Muscle layer of colon (tissue), 2 donors: ENCODE measurements at regions not wholly inside any gene's neighbourhood (a gene's known extent, or its start where the extent isn't known, plus 50 kb on each side); places are given as distances from the start of the nearest gene placed in this dataset.
"Not testable (repeated sequence)": the region's sequence is repeated elsewhere in the genome, so short reads cannot be mapped to it uniquely, and the experiment has no call there.

Experiments
- H3K27ac ChIP-seq: one replicate; pipeline ENCODE4 v1.7.0; 2013; ENCODE audit warnings: low read depth, mild to moderate bottlenecking, low read length, moderate library complexity
- H3K27me3 ChIP-seq, 2 donors: one replicate each; pipeline ENCODE4 v1.7.0; 2013; ENCODE audit warnings: low read length in 2 of 2, mild to moderate bottlenecking in 2 of 2; ENCODE audit not compliant: insufficient read depth in 2 of 2, control insufficient read depth in 1 of 2
- H3K36me3 ChIP-seq: one replicate; pipeline ENCODE4 v1.7.0; 2013; ENCODE audit warnings: mild to moderate bottlenecking, low read length; ENCODE audit not compliant: insufficient read depth
- H3K4me1 ChIP-seq: one replicate; pipeline ENCODE4 v1.7.0; 2013; ENCODE audit warnings: mild to moderate bottlenecking, low read length; ENCODE audit not compliant: insufficient read depth
- H3K4me3 ChIP-seq, 2 donors: one replicate each; pipeline ENCODE4 v1.7.0; 2013; ENCODE audit warnings: low read length in 2 of 2, low read depth in 1 of 2, mild to moderate bottlenecking in 1 of 2, moderate library complexity in 1 of 2
- H3K9ac ChIP-seq: one replicate; pipeline ENCODE4 v1.7.0; 2013; ENCODE audit warnings: low read length
- H3K9me3 ChIP-seq: one replicate; pipeline ENCODE4 v1.7.0; 2013; ENCODE audit warnings: mild to moderate bottlenecking, low read length
- donor health status: abdominal sarcoma.
- donor health status: Adenocarcinoma of cecum.

DNA sequence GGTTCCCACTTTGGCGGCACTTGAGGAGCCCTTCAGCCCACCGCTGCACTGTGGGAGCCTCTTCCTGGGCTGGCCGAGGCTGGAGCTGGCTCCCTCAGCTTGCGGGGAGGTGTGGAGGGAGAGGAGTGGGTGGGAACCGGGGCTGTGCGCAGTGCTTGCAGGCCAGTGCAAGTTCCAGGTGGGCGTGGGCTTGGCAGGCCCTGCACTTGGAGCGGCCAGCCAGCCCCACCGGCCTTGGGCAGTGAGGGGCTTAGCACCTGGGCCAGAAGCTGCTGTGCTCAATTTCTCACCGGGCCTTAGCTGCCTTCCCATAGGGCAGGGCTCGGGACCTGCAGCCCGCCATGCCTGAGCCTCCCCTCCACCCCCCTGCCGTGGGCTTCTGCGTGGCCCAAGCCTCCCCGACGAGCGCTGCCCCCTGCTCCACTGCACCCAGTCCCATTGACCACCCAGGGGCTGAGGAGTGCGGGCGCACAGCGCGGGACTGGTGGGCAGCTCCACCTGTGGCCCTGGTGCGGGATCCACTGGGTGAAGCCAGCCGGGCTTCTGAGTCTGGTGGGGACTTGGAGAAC, 474.3 kb downstream of the MID1IP1 start:
- no peaks in the 10 kb centered on the region for H3K36me3 ChIP-seq
- H3K9me3 ChIP-seq: no peaks in the 10 kb centered on the region
- H3K4me3 ChIP-seq: no peak overlapping the region
- H3K27ac ChIP-seq: no peak overlapping the region
- no peak overlapping the region for H3K9ac ChIP-seq
- H3K4me1 ChIP-seq: no peaks in the 10 kb centered on the region
- no peaks in the 10 kb centered on the region for H3K27me3 ChIP-seq

DNA sequence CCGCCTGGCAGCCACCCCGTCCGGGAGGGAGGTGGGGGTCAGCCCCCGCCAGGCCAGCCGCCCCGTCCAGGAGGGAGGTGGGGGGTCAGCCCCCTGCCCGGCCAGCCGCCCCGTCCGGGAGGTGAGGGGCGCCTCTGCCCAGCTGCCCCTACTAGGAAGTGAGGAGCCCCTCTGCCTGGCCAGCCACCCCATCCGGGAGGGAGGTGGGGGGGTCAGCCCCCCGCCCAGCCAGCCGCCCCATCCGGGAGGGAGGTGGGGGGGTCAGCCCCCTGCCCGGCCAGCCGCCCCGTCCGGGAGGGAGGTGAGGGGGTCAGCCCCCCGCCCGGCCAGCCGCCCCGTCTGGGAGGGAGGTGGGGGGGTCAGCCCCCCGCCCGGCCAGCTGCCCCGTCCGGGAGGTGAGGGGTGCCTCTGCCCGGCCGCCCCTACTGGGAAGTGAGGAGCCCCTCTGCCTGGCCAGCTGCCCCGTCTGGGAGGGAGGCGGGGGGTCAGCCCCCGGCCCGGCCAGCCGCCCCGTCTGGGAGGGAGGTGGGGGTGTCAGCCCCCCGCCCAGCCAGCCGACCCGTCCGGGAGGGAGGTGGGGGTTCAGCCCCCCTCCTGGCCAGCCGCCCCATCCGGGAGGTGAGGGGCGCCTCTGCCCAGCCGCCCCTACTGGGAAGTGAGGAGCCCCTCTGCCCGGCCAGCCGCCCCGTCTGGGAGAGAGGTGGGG, 476.6 kb downstream of the MID1IP1 start:
- not testable (repeated sequence) for H3K9me3 ChIP-seq, H3K4me3 ChIP-seq, H3K27me3 ChIP-seq, H3K36me3 ChIP-seq, H3K4me1 ChIP-seq, H3K9ac ChIP-seq, H3K27ac ChIP-seq

DNA sequence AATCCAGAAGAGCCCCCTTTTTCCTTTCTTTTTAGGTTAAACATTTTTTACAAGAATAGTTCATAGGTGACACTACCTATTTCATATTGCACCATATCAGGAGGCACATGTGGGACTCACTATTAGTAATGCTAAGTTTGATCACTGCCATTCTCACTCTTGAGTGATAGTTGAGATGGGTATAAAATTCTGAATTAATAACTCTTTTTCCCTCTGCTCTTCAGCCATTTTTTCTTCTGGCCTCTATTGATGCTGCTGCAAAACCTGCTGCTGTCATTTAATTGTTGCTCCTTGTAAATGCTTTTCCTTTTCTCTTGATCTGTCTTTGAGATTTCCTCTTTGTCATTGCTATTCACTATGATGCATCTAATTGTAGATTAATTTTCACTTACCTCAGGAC, 482.0 kb downstream of the MID1IP1 start:
- Histone ChIP-seq H3K36me3 (no peaks in the 10 kb centered on the region), H3K9me3 (peaks cover 6% of the 10 kb centered on the region), H3K4me3 (no peak overlapping the region), H3K27me3 (no peaks in the 10 kb centered on the region), H3K9ac (no peak overlapping the region), H3K27ac (no peak overlapping the region), H3K4me1 (no peaks in the 10 kb centered on the region)

DNA sequence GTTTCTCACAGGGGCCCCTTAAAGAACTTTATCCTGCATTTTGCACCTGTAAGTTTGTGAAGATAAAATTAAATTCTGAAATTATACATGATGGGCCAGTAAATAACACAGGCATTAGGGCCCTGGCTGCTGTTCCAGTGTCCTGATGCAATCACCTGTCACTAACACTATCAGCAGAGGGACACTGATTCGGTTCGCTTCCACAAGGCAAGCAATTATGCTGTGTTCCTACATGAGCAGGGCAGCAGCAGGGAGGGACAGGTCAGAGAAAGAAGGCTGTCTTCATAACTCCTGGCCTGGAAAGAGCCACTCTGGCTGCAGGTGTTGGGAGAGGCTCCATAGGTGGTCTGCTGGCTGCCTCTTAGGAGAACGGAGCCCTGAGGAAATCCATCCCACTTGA, 487.3 kb downstream of the MID1IP1 start:
- H3K36me3 ChIP-seq: no peaks in the 10 kb centered on the region
- H3K9ac ChIP-seq: no peak overlapping the region
- no peaks in the 10 kb centered on the region for H3K27me3 ChIP-seq
- no peak overlapping the region for H3K4me3 ChIP-seq
- peaks cover 6% of the 10 kb centered on the region for H3K9me3 ChIP-seq
- no peaks in the 10 kb centered on the region for H3K4me1 ChIP-seq
- no peak overlapping the region for H3K27ac ChIP-seq

DNA sequence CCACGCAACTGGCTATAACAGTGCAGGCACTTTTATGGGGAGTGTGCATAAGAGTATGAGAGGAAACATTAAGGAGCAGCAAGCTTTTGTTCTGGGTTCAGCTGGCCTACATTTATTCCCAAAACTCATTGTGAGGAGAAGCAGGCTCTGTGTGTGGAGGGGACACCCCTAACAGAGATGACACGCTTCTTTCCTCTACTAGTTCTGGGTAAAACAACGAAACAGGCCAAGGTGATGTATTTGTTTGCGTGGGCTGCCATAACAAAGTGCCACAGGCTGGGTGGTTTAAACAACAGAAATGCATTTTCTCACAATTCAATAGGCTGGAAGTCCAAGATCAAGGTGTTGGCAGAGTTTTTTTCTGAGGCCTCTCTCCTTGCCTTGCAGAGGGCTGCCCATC, 488.6 kb downstream of the MID1IP1 start:
- no peak overlapping the region for H3K27ac ChIP-seq
- H3K9me3 ChIP-seq: no peaks in the 10 kb centered on the region
- H3K27me3 ChIP-seq: no peaks in the 10 kb centered on the region
- H3K36me3 ChIP-seq: no peaks in the 10 kb centered on the region
- H3K4me1 ChIP-seq: no peaks in the 10 kb centered on the region
- H3K4me3 ChIP-seq: no peak overlapping the region
- H3K9ac ChIP-seq: no peak overlapping the region

DNA sequence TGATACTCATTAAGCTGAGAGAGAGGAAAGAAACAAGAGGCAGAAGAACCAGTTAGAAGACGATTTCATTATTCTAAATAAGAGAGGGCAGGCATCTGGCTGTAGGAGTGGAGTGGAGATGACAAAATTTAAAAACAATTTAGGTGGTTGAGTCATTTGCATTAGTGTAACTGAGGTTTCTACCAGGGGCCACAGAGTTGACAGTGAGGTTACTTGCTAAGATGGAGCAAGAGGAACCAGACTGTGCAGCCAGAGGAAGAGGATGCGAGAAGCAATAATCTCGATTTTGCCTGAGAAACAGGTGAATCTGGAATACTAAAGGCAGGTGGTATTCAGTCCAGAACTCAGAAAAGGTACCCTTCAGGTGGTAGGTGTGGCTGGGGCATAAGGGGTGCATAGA, 491.9 kb downstream of the MID1IP1 start:
- Histone ChIP-seq H3K36me3 (no peaks in the 10 kb centered on the region), H3K4me1 (no peaks in the 10 kb centered on the region), H3K27ac (no peak overlapping the region), H3K9me3 (no peaks in the 10 kb centered on the region), H3K4me3 (no peak overlapping the region), H3K27me3 (peaks cover 0 to 4% of the 10 kb centered on the region in 2 donors), H3K9ac (no peak overlapping the region)

DNA sequence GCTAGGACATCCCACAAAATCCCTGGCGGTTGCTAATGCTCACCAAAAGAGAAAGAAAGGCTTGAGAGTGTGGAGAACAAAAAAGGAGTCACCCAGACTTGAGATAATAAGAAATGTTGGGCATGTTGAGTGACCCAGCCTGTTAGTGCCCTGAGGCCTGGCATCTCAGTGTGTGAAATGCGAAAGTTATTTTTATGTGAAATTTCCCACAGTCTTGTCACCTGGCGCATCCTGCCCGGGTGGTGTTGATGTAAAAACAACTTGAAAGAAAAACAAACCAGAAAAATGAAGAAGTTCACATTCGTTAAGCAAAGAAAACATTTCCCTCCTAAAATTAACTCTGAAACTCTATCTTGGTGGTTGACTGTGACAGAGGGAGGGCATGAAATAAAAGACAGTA, 495.2 kb downstream of the MID1IP1 start:
- Histone ChIP-seq H3K27me3 (peaks cover 0 to 12% of the 10 kb centered on the region in 2 donors), H3K9ac (no peak overlapping the region), H3K27ac (no peak overlapping the region), H3K4me3 (no peak overlapping the region), H3K36me3 (no peaks in the 10 kb centered on the region), H3K4me1 (no peaks in the 10 kb centered on the region), H3K9me3 (no peaks in the 10 kb centered on the region)

DNA sequence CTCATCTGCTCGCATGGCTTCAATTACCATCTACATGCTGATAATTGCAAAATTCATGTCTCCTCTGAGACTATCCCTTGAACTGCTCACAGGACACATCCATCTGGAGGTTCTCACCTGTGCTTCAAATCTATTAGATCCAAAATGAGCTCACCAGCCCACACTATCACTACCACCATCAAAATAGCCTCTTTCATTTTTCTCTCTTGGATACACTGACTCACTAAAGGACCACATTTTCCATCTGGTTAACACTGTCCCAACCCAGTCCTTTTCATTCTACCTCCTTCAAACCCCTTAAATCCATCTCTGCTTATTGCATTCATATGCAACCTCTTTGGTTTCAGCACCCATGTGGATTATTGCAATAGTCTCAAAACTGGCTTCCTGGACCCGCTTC, 497.6 kb downstream of the MID1IP1 start:
- Histone ChIP-seq H3K36me3 (no peaks in the 10 kb centered on the region), H3K9me3 (no peaks in the 10 kb centered on the region), H3K4me1 (no peaks in the 10 kb centered on the region), H3K27ac (no peak overlapping the region), H3K4me3 (no peak overlapping the region), H3K27me3 (peaks cover 0 to 12% of the 10 kb centered on the region in 2 donors), H3K9ac (no peak overlapping the region)

DNA sequence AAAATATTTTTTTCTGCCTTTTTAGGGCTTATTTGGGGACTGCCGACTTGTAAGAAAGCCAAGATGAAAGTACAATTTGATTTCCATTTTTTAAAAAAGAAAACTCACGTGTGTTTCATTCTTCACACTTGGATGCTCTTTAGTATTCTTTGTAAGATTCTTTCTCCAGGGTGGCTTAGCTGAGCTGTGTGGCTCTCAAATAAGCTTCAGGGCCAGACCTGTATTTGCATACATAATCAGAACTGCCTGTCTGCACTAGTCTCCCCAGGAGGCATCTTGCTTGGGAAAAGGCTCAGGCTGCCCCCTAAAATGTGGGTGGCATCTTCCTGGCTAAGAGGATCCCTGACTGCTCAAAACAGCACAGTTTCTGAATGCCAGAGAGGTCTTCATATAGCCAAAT, 498.4 kb downstream of the MID1IP1 start:
- Histone ChIP-seq H3K27me3 (peaks cover 0 to 12% of the 10 kb centered on the region in 2 donors), H3K4me1 (no peaks in the 10 kb centered on the region), H3K4me3 (no peak overlapping the region), H3K36me3 (no peaks in the 10 kb centered on the region), H3K9me3 (no peaks in the 10 kb centered on the region), H3K27ac (no peak overlapping the region), H3K9ac (no peak overlapping the region)

DNA sequence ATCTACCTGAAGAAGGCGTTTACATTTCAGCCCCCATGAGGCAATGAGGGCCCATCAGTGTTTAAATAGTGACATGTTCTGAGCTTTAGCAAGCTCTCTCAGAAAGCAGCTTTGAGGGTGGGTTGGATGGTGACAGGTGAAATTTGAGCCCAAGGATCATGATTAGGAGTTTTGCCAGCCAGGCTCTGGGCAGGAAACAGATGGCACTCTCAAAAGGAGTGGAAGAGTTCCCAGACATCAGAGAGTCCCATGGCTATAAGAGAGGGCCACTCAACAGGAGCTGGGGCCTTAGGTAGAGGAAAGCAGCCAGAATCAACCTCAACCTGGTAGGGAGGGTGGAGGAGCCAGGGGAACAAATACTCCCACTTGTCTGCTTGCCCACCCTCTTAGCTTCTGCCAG, 499.8 kb downstream of the MID1IP1 start:
- no peak overlapping the region for H3K9ac ChIP-seq
- H3K36me3 ChIP-seq: no peaks in the 10 kb centered on the region
- H3K27ac ChIP-seq: no peak overlapping the region
- peaks cover 0 to 12% of the 10 kb centered on the region in 2 donors for H3K27me3 ChIP-seq
- H3K9me3 ChIP-seq: no peaks in the 10 kb centered on the region
- H3K4me3 ChIP-seq: no peak overlapping the region
- H3K4me1 ChIP-seq: no peaks in the 10 kb centered on the region

DNA sequence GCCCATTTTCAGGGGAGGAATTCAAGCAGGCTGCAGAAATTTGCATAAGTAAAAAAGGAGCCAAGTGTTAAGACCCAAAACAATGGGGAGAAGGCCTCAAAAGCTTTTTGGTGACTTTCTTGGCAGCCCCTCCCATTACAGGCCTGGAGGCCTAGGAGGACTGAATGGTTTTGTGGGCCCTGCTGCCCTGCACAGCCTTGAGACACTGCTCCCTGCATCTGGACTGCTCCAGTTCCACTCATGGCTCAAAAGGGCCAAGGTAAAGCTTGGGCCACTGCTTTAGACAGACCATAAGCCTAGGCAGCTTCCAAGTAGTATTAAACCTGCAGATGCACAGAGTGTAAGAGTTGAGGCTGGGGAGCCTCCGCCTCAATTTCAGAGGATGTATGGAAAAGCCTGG, 501.6 kb downstream of the MID1IP1 start:
- Histone ChIP-seq H3K4me1 (no peaks in the 10 kb centered on the region), H3K27ac (no peak overlapping the region), H3K36me3 (no peaks in the 10 kb centered on the region), H3K4me3 (no peak overlapping the region), H3K27me3 (peaks cover 0 to 8% of the 10 kb centered on the region in 2 donors), H3K9me3 (no peaks in the 10 kb centered on the region), H3K9ac (no peak overlapping the region)

DNA sequence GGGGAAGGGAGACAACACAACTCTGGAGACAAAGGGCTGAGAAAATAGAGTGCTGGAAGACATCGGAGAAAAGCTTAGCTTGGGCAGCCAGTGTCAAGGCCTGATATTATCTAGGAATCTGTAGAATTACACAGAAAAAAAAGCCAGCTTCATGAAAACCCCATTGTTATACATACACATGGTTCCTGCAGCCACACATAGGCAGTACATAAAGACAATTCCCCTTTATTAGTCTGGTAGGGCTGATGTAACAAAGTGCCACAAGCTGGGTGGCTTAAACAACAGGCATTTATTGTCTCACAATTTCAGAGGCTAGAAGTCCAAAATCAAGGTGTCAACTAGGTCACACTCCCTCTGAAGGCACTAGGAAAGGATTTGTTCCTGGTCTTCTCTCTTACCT, 503.5 kb downstream of the MID1IP1 start:
- Histone ChIP-seq H3K4me3 (no peak overlapping the region), H3K27me3 (peaks cover 0 to 4% of the 10 kb centered on the region in 2 donors), H3K36me3 (no peaks in the 10 kb centered on the region), H3K9me3 (no peaks in the 10 kb centered on the region), H3K4me1 (no peaks in the 10 kb centered on the region), H3K9ac (no peak overlapping the region), H3K27ac (no peak overlapping the region)
